ENCODE measurements at regions not wholly inside any gene's neighbourhood (a gene's known extent, or its start where the extent isn't known, plus 50 kb on each side); places are given as distances from the start of the nearest gene placed in this dataset.

DNA sequence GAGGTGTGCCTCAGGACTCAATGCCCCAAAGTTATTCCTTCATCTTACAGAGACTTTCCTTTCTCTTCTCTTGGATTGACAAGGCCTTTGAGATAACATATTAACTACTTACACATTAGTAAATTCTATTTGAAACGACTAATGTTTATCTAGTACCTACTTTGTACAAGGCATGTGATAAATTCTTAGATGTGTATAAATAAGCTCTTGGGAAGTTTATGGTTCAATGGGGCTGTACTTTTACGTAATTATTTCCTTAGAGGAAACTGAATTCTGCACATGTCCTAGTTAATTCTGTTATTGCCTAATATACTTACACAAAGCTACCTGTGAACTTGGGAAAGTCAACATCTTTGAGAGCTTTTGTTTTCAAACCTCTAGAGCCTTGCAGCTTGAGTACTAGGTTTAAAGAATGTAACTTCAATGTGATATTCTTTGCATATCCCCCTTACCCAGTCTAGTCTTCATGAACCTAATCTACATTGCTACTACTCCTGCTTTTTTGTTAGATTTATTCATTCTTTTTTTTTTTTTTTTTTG, 58.5 kb upstream of the RAP2B start:
- no peak overlapping the region for H3K4me3 Mint-ChIP-seq
- H3K27ac Mint-ChIP-seq: no peak overlapping the region
- no peak for DNase-seq
- H3K36me3 Mint-ChIP-seq: no peaks in the 10 kb centered on the region
- H3K9me3 Mint-ChIP-seq: peaks cover 0 to 2% (median 0%) of the 10 kb centered on the region in 7 donors
- peaks cover 0 to 6% (median 0%) of the 10 kb centered on the region in 3 donors for H3K27me3 Mint-ChIP-seq
- no peak for ATAC-seq (ENCODE audit: low read depth in 2 of 2)
- H3K4me1 Mint-ChIP-seq: no peaks in the 10 kb centered on the region

DNA sequence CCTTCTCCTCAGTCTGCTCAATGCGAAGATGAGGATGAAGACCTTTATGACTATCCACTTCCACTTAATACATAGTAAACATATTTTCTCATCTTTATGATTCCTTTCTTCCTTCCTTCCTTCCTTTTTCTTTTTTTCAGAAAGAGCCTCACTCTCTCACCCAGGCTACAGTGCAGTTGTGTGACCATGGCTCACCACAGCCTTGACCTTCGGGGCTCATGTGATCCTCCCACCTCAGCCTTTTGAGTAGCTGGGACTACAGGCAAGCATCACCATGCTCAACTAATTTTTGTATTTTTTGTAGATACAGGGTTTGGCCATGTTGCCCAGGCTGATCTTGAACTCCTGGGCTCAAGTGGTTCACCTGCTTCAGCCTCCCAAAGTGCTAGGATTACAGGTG, 52.0 kb upstream of the RAP2B start:
- ATAC-seq (ENCODE audit: low read depth in 2 of 2) (no peak), DNase-seq (no peak)
- Mint-ChIP-seq H3K4me3 (no peak overlapping the region), H3K27me3 (peaks cover 0 to 7% (median 4%) of the 10 kb centered on the region in 3 donors), H3K27ac (no peak overlapping the region), H3K36me3 (no peaks in the 10 kb centered on the region), H3K9me3 (peaks cover 0 to 4% (median 0%) of the 10 kb centered on the region in 7 donors), H3K4me1 (no peaks in the 10 kb centered on the region)

DNA sequence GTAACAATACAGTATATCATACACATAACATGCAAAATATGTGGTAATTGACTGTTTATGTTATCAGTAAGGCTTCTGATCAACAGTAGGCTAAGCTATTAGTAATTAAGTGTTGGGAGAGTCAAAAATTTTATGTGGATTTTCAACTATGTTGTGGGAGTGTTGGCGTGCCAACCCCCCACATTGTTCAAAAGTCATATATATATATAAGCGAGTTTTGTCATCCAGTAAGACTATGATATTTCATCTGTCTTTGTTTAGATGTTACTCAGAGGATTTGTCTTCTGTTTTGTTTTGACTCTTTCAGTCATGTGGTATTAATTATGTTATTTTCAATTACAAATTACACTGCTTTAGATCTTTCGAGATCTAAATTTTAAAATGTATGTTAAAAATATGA, 51.0 kb upstream of the RAP2B start:
- no peak for DNase-seq

More for the DNA sequence above, 51.0 kb upstream of the RAP2B start:
- Mint-ChIP-seq H3K36me3 (no peaks in the 10 kb centered on the region), H3K9me3 (peaks cover 0 to 4% (median 0%) of the 10 kb centered on the region in 7 donors), H3K27me3 (peaks cover 2 to 7% (median 4%) of the 10 kb centered on the region in 3 donors), H3K4me1 (no peaks in the 10 kb centered on the region), H3K27ac (peak overlapping the region in 1 of 6 donors; percentile 82), H3K4me3 (no peak overlapping the region)
- ATAC-seq (ENCODE audit: low read depth in 2 of 2): no peak

All from naive B cell (primary cell).